HG02642 (cell line): ENCODE measurements at regions not wholly inside any gene's neighbourhood (a gene's known extent, or its start where the extent isn't known, plus 50 kb on each side); places are given as distances from the start of the nearest gene placed in this dataset.

Source experiments
- ATAC-seq: cut with Tn5 transposase; IDR thresholded peaks from one replicate; pipeline ENCODE4 v1.9.1; 2021; ENCODE audit warnings: mild to moderate bottlenecking; ENCODE audit not compliant: unreplicated experiment, poor library complexity

GRCh38 chr2:177020524-177021119 lies 192.0 kb upstream of the HNRNPA3 start:
- no peak for ATAC-seq

- no peak for ATAC-seq
These were observed 190.8 kb upstream of the HNRNPA3 start for GRCh38 chr2:177021706-177022343.

- ATAC-seq, result no peak
These were observed 187.8 kb upstream of the HNRNPA3 start for GRCh38 chr2:177024765-177025164.

- ATAC-seq, result no peak
These were observed 186.3 kb upstream of the HNRNPA3 start for GRCh38 chr2:177026253-177026652.

- ATAC-seq, result no peak
These were observed 185.6 kb upstream of the HNRNPA3 start for GRCh38 chr2:177026956-177027355.

GRCh38 chr2:177028296-177028695 lies 184.3 kb upstream of the HNRNPA3 start:
- no peak for ATAC-seq

GRCh38 chr2:177029075-177029474 lies 183.5 kb upstream of the HNRNPA3 start:
- no peak for ATAC-seq

- ATAC-seq, result no peak
These were observed 183.1 kb upstream of the HNRNPA3 start for GRCh38 chr2:177029501-177029900.

GRCh38 chr2:177029901-177030300 lies 182.7 kb upstream of the HNRNPA3 start:
- ATAC-seq, result no peak

- ATAC-seq, result no peak
These were observed 182.0 kb upstream of the HNRNPA3 start for GRCh38 chr2:177030451-177031105.

GRCh38 chr2:177031438-177032180 lies 181.0 kb upstream of the HNRNPA3 start:
- ATAC-seq, result no peak

GRCh38 chr2:177036747-177037146 lies 175.8 kb upstream of the HNRNPA3 start:
- no peak for ATAC-seq

GRCh38 chr2:177037569-177037968 lies 175.0 kb upstream of the HNRNPA3 start:
- no peak for ATAC-seq

GRCh38 chr2:177038787-177039484 lies 173.7 kb upstream of the HNRNPA3 start:
- no peak for ATAC-seq

- no peak for ATAC-seq
These were observed 170.3 kb upstream of the HNRNPA3 start for GRCh38 chr2:177042311-177042710.

GRCh38 chr2:177044671-177045070 lies 167.9 kb upstream of the HNRNPA3 start:
- ATAC-seq, result no peak

- no peak for ATAC-seq
These were observed 163.6 kb upstream of the HNRNPA3 start for GRCh38 chr2:177048981-177049380.

- no peak for ATAC-seq
These were observed 161.3 kb upstream of the HNRNPA3 start for GRCh38 chr2:177051278-177051677.

- no peak for ATAC-seq
These were observed 160.1 kb upstream of the HNRNPA3 start for GRCh38 chr2:177052471-177052870.

- no peak for ATAC-seq
These were observed 159.6 kb upstream of the HNRNPA3 start for GRCh38 chr2:177053038-177053437.
